ENCODE measurements at regions not wholly inside any gene's neighbourhood (a gene's known extent, or its start where the extent isn't known, plus 50 kb on each side); places are given as distances from the start of the nearest gene placed in this dataset.

DNA sequence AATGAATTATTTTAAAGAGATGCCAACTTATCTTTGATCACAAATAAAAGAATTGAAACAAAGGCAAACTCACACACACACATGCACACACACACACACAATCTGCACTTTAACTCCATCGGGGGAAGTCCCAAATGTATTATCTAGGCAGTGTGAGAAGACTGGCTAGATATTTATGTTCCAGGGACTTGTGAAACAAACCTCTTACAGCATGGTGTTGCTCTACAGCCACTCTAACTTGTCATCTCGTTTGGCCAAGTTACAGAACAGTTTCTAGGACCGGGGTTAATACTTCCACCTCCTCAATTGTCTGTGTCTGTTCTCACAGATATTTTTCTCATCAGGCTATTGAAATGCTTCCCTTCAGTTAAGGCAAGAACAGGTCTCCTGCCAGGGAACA lies 855.0 kb downstream of the EPHA7 start:
- no peak for DNase-seq (ENCODE audit: low read depth, low spot score)
- TF ChIP-seq, protein P1, sequence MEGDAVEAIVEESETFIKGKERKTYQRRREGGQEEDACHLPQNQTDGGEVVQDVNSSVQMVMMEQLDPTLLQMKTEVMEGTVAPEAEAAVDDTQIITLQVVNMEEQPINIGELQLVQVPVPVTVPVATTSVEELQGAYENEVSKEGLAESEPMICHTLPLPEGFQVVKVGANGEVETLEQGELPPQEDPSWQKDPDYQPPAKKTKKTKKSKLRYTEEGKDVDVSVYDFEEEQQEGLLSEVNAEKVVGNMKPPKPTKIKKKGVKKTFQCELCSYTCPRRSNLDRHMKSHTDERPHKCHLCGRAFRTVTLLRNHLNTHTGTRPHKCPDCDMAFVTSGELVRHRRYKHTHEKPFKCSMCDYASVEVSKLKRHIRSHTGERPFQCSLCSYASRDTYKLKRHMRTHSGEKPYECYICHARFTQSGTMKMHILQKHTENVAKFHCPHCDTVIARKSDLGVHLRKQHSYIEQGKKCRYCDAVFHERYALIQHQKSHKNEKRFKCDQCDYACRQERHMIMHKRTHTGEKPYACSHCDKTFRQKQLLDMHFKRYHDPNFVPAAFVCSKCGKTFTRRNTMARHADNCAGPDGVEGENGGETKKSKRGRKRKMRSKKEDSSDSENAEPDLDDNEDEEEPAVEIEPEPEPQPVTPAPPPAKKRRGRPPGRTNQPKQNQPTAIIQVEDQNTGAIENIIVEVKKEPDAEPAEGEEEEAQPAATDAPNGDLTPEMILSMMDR (IDR thresholded peaks at IDR 0.05; ENCODE audit: low read depth, low read length) = no peak
- ChIA-PET POLR2A (no interaction called here), CTCF (no interaction called here)
- H3K4me3 ChIP-seq (ENCODE audit: low read depth, low read length) = no peak overlapping the region
- H3K27ac ChIP-seq (ENCODE audit: low read depth, low read length) = no peak overlapping the region
- no peaks in the 10 kb centered on the region for H3K27me3 ChIP-seq (ENCODE audit: control insufficient read depth, insufficient read depth, low read length)
- H3K9me3 ChIP-seq (ENCODE audit: control insufficient read depth, insufficient read depth, low read length) = no peaks in the 10 kb centered on the region

DNA sequence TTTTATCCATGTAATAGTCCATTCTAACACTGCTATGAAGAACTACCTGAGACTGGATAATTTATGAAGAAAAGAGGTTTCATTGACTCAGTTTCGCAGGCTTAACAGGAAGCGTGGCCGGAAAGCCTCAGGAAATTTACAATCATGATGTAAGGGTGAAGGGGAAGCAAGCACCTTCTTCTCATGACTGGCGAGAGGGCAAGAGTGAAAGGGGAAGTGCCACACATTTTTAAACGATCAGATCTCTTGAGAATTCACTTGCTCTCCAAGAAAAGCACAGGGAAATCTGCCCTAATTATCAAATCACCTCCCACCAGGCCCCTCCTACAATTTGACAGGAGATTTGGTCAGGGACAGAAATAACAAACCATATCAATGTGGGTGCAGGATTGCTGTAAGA lies 859.7 kb downstream of the EPHA7 start:
- Histone ChIP-seq H3K9me3 (ENCODE audit: control insufficient read depth, insufficient read depth, low read length) (no peaks in the 10 kb centered on the region), H3K27ac (ENCODE audit: low read depth, low read length) (no peak overlapping the region), H3K4me3 (ENCODE audit: low read depth, low read length) (no peak overlapping the region), H3K27me3 (ENCODE audit: control insufficient read depth, insufficient read depth, low read length) (no peaks in the 10 kb centered on the region)
- ChIA-PET POLR2A (no interaction called here), CTCF (no interaction called here)
- no peak for DNase-seq (ENCODE audit: low read depth, low spot score)
- TF ChIP-seq, protein P1 (IDR thresholded peaks at IDR 0.05; ENCODE audit: low read depth, low read length) = no peak

DNA sequence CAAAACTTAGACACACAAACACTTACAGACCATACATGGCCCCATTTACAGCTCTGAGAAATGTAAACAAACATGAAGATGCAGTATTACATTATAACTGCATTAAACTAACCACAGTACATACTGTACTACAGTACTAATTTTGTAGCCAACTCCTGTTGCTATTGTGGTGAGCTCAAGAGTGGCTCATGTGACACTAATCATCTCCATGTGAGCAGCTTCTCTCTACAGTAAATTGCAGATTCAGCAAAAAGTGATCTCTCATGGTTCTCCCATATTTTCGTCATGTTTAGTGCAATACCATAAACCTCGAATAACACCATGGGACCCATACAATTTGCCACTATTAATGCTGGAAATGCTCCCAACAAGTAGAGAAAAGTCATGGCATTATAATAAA lies 860.4 kb downstream of the EPHA7 start:
- H3K27me3 ChIP-seq (ENCODE audit: control insufficient read depth, insufficient read depth, low read length) = no peaks in the 10 kb centered on the region
- CTCF ChIA-PET = no interaction called here
- H3K4me3 ChIP-seq (ENCODE audit: low read depth, low read length) = no peak overlapping the region
- DNase-seq (ENCODE audit: low read depth, low spot score) = no peak
- TF ChIP-seq, protein P1 (IDR thresholded peaks at IDR 0.05; ENCODE audit: low read depth, low read length) = no peak
- POLR2A ChIA-PET = no interaction called here
- H3K9me3 ChIP-seq (ENCODE audit: control insufficient read depth, insufficient read depth, low read length) = no peaks in the 10 kb centered on the region
- H3K27ac ChIP-seq (ENCODE audit: low read depth, low read length) = no peak overlapping the region

DNA sequence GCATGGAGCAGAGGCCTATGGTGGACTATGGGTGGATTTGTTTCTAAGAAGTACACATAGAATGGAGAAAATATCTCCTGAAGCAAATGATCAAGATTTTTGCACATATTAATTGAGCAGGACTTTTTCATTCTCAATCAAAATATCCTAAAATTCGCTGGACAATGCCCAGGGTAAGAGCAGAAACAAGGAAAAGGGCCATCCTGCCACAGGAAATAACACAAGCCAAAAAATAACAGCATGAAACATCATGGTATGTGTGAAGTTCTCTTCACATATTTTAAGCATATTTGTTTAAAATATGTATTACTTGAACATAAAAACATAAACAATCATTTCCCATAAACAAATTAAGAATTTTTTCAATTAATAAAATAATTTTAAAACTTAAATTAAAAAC lies 868.9 kb downstream of the EPHA7 start:
- POLR2A ChIA-PET = no interaction called here
- TF ChIP-seq, protein P1 (IDR thresholded peaks at IDR 0.05; ENCODE audit: low read depth, low read length) = no peak

DNA sequence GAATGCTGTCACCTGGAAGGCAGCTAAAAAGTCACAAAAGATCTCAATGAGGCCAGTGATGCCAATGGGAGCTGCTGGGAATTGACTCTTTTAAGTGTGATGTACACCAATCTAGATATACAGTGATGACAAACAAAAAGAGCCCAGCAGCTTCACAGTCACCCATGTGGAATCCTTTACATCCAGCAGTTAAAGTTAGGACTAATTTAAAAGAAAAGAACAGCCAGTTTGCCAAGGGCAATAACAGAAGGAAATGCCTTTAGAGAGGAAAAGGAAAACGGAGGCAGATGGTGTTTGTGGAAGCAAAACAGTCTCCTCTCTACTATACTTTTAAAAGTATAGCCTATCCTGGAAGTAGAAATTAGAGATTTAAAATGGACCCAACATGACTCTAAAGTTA lies 873.5 kb downstream of the EPHA7 start:
- ChIA-PET POLR2A (no interaction called here), CTCF (no interaction called here)
- Histone ChIP-seq H3K27me3 (ENCODE audit: control insufficient read depth, insufficient read depth, low read length) (no peaks in the 10 kb centered on the region), H3K4me3 (ENCODE audit: low read depth, low read length) (no peak overlapping the region), H3K9me3 (ENCODE audit: control insufficient read depth, insufficient read depth, low read length) (no peaks in the 10 kb centered on the region), H3K27ac (ENCODE audit: low read depth, low read length) (no peak overlapping the region)
- TF ChIP-seq, protein P1 (IDR thresholded peaks at IDR 0.05; ENCODE audit: low read depth, low read length) = no peak
- no peak for DNase-seq (ENCODE audit: low read depth, low spot score)

More for the DNA sequence above, 868.9 kb downstream of the EPHA7 start:
- H3K9me3 ChIP-seq (ENCODE audit: control insufficient read depth, insufficient read depth, low read length) = no peaks in the 10 kb centered on the region
- no peak for DNase-seq (ENCODE audit: low read depth, low spot score)
- CTCF ChIA-PET = no interaction called here
- no peak overlapping the region for H3K4me3 ChIP-seq (ENCODE audit: low read depth, low read length)
- H3K27ac ChIP-seq (ENCODE audit: low read depth, low read length) = no peak overlapping the region
- H3K27me3 ChIP-seq (ENCODE audit: control insufficient read depth, insufficient read depth, low read length) = no peaks in the 10 kb centered on the region

Measured in AG04450 (cell line).